GM23248 (cell line): ENCODE measurements at regions not wholly inside any gene's neighbourhood (a gene's known extent, or its start where the extent isn't known, plus 50 kb on each side); places are given as distances from the start of the nearest gene placed in this dataset.

ENCODE experiments used
- EZH2 ChIP-seq: fragments of 200-600 bp; sonication (generic); IDR thresholded peaks from 2 replicates; pipeline ENCODE4 v1.6.1; 2018; ENCODE audit warnings: antibody characterized with exemption, mild to moderate bottlenecking; ENCODE audit not compliant: insufficient read depth, poor library complexity, severe bottlenecking
- EZH2phosphoT487 ChIP-seq: fragments of 200-600 bp; sonication (generic); IDR thresholded peaks from 2 replicates; pipeline ENCODE4 v1.6.1; 2018; ENCODE audit warnings: antibody characterized with exemption, moderate library complexity, mild to moderate bottlenecking, low read depth; ENCODE audit not compliant: insufficient read depth

DNA sequence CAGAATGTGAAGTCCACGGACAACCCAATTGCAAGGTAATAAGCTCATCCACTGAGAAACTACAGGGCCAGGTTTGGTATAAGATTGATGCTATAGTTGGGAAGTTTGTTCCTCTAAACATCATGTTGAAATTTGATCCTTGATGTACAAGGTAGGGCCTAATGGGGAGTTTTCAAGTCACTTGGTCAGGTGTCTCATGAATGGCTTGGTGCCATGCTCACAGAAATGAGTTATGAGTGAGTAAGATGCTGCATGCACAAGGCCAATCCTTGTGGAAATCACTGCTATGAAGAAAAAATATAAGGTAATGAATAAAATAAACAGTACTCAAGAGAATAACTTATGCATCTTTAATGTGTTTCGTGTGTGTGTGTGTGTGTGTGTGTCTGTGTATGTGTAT lies 1891.2 kb downstream of the NCAM2 start:
- no peak for TF ChIP-seq EZH2
- TF ChIP-seq EZH2phosphoT487: no peak
